Ovary (tissue), 3 donors: ENCODE measurements at regions not wholly inside any gene's neighbourhood (a gene's known extent, or its start where the extent isn't known, plus 50 kb on each side); places are given as distances from the start of the nearest gene placed in this dataset.
"Not testable (repeated sequence)": the region's sequence is repeated elsewhere in the genome, so short reads cannot be mapped to it uniquely, and the experiment has no call there.

ENCODE experiments used
- EP300 ChIP-seq: sonication (generic); formaldehyde crosslinking; IDR thresholded peaks from one replicate; pipeline ENCODE4 v1.6.1; 2017; ENCODE audit warnings: antibody characterized with exemption
- POLR2A ChIP-seq: fragments of 450-650 bp; IDR thresholded peaks from one replicate; pipeline ENCODE4 v1.6.1; 2017; ENCODE audit warnings: antibody characterized with exemption, mild to moderate bottlenecking, moderate library complexity
- TF ChIP-seq, protein P1 (sequence below), 3 donors: fragments of 450-650 bp in 2 of 3; fragments of 200-600 bp in 1 of 3; IDR thresholded peaks; one replicate each; pipeline versions ENCODE4 v1.5.1 to v1.8.0; 2016 to 2022; ENCODE audit warnings: antibody characterized with exemption in 3 of 3, mild to moderate bottlenecking in 1 of 3
- donor health status: DM: no; HTN: no; CAD: no.

DNA sequence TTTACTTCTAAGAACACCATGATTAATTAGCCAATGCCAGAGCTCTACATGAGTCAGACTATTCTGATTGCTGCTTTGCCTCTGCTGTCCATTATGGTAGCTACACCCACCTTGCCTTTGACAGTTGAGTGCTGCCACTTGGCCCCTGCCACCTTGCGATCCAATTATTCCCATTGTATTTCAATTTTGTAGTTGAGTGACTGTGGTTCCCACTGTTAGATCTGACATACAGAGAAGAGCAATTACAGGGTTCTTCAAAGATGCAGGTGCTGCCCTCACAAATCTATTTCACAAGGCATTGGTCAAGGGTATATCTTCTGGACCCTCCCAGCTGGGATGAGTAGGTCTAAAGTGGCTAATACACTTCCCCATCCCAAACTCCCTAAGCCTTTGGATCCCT lies 161.1 kb downstream of the EPM2A start:
- TF ChIP-seq, protein P1, sequence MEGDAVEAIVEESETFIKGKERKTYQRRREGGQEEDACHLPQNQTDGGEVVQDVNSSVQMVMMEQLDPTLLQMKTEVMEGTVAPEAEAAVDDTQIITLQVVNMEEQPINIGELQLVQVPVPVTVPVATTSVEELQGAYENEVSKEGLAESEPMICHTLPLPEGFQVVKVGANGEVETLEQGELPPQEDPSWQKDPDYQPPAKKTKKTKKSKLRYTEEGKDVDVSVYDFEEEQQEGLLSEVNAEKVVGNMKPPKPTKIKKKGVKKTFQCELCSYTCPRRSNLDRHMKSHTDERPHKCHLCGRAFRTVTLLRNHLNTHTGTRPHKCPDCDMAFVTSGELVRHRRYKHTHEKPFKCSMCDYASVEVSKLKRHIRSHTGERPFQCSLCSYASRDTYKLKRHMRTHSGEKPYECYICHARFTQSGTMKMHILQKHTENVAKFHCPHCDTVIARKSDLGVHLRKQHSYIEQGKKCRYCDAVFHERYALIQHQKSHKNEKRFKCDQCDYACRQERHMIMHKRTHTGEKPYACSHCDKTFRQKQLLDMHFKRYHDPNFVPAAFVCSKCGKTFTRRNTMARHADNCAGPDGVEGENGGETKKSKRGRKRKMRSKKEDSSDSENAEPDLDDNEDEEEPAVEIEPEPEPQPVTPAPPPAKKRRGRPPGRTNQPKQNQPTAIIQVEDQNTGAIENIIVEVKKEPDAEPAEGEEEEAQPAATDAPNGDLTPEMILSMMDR (IDR thresholded peaks at IDR 0.05), result not testable (repeated sequence)
- TF ChIP-seq POLR2A, EP300: not testable (repeated sequence)
